H1 (cell line): ENCODE measurements at regions not wholly inside any gene's neighbourhood (a gene's known extent, or its start where the extent isn't known, plus 50 kb on each side); places are given as distances from the start of the nearest gene placed in this dataset.

Experiments
- ASH2L ChIP-seq: fragments of 200-600, 300-600 bp; sonication (generic); IDR thresholded peaks from one replicate; pipeline ENCODE4 v1.7.1; 2017; ENCODE audit warnings: low read length
- BACH1 ChIP-seq: IDR thresholded peaks from 2 replicates; pipeline ENCODE4 v1.6.1; 2012; ENCODE audit warnings: low read length, improper control_type of control experiment
- CREB1 ChIP-seq: IDR thresholded peaks from 2 replicates; pipeline ENCODE4 v1.6.1; 2012; ENCODE audit warnings: inconsistent platforms
- MAFK ChIP-seq: IDR thresholded peaks from 2 replicates; pipeline ENCODE4 v1.6.1; 2012; ENCODE audit warnings: low read depth, mild to moderate bottlenecking, improper control_type of control experiment, low read length

- TF ChIP-seq CREB1: no peak
- no peak for TF ChIP-seq ASH2L
- no peak for TF ChIP-seq MAFK
- no peak for TF ChIP-seq BACH1
Measured at GRCh38 chr2:176812246-176812775, 400.3 kb upstream of the HNRNPA3 start (continued).
